GM12878 (cell line): ENCODE measurements at regions not wholly inside any gene's neighbourhood (a gene's known extent, or its start where the extent isn't known, plus 50 kb on each side); places are given as distances from the start of the nearest gene placed in this dataset.

Experiments
- ATAC-seq: fragments of 200-7000 bp; cut with Tn5 transposase; 3 replicates; pipeline ENCODE4 v1.9.1; 2020; ENCODE audit warnings: mild to moderate bottlenecking, moderate library complexity
- BruUV-seq: library from RNA; stranded (reverse); fragments of 400-500 nt; replicated peaks from 2 replicates; lab custom pipeline; 2021; lab: Mats Ljungman, UMichigan
- CTCF ChIA-PET: fragments of 300-600 bp; sonication (Branson Sonifier 250); formaldehyde crosslinking; extraction: SDS; loops from one replicate; lab custom pipeline; 2021; ENCODE audit warnings: inconsistent platforms; lab: Yijun Ruan, JAX
- POLR2A ChIA-PET: fragments of 350-600 bp; formaldehyde crosslinking; extraction: SDS; loops from one replicate; lab custom pipeline; 2021; ENCODE audit warnings: inconsistent platforms; lab: Charles Lee
- RAD21 ChIA-PET: fragments of 300-600 bp; sonication (Branson Sonifier 250); formaldehyde crosslinking; loops from one replicate; lab custom pipeline; 2023; ENCODE audit warnings: antibody characterized with exemption; ENCODE audit not compliant: unreplicated experiment; lab: Charles Lee
- SMC1A ChIA-PET: fragments of 300-600 bp; sonication (Branson Sonifier 250); formaldehyde crosslinking; loops from one replicate; lab custom pipeline; 2023; ENCODE audit not compliant: unreplicated experiment, uncharacterized antibody; lab: Charles Lee
- DNase-seq: peaks from one replicate; pipeline ENCODE4 v3.0.0-alpha.2; 2011; ENCODE audit warnings: low read depth, low spot score
- FAIRE-seq: peaks from 3 replicates; lab custom pipeline; 2011; peaks lifted over from hg19 to GRCh38; lab: Jason Lieb, UNC
- H2AFZ ChIP-seq: 2 replicates; pipeline ENCODE4 v1.6.0; 2011; ENCODE audit warnings: low read depth, low read length, control low read depth; ENCODE audit not compliant: control insufficient read depth
- H3K27ac ChIP-seq: 2 replicates; pipeline ENCODE4 v1.5.1; 2011; ENCODE audit warnings: control low read depth; ENCODE audit not compliant: control insufficient read depth, insufficient read depth
- H3K27me3 ChIP-seq, 2 experiments: replicated peaks in 1 of 2; 2 replicates each; pipeline versions ENCODE4 v1.6.0 to v1.6.1; 2011; ENCODE audit warnings: low read length in 1 of 2; ENCODE audit not compliant: control insufficient read depth in 2 of 2, insufficient read depth in 2 of 2
- H3K36me3 ChIP-seq, 2 experiments: 2 replicates each; pipeline ENCODE4 v1.5.1; 2011; ENCODE audit warnings: low read length in 1 of 2; ENCODE audit not compliant: control insufficient read depth in 2 of 2, insufficient read depth in 2 of 2
- H3K4me1 ChIP-seq: 2 replicates; pipeline ENCODE4 v1.6.1; 2011; ENCODE audit warnings: mild to moderate bottlenecking, low read length, moderate library complexity, mixed read lengths; ENCODE audit not compliant: control insufficient read depth, insufficient read depth
- H3K4me2 ChIP-seq: 2 replicates; pipeline ENCODE4 v1.6.0; 2011; ENCODE audit warnings: control low read depth; ENCODE audit not compliant: control insufficient read depth, insufficient read depth
- H3K4me3 ChIP-seq: fragments of 200-600 bp; sonication (generic); 2 replicates; pipeline ENCODE4 v1.5.1; 2016
- H3K79me2 ChIP-seq: 2 replicates; pipeline ENCODE4 v1.6.0; 2011; ENCODE audit warnings: low read length; ENCODE audit not compliant: control insufficient read depth, insufficient read depth
- H3K9ac ChIP-seq: 2 replicates; pipeline ENCODE4 v1.8.0; 2011; ENCODE audit warnings: low read length, control low read depth, mixed read lengths; ENCODE audit not compliant: control insufficient read depth, insufficient read depth
- H3K9me3 ChIP-seq: replicated peaks from 3 replicates; pipeline ENCODE4 v1.5.1; 2011; ENCODE audit warnings: mild to moderate bottlenecking, low read length; ENCODE audit not compliant: control insufficient read depth, insufficient read depth
- H4K20me1 ChIP-seq: 2 replicates; pipeline ENCODE4 v1.6.0; 2011; ENCODE audit not compliant: control insufficient read depth, insufficient read depth
- BACH1 ChIP-seq: fragments of 450-650 bp; IDR thresholded peaks from 2 replicates; pipeline ENCODE4 v1.6.1; 2017; ENCODE audit warnings: mild to moderate bottlenecking, borderline replicate concordance
- CREB1 ChIP-seq: IDR thresholded peaks from 2 replicates; pipeline ENCODE4 v1.6.1; 2012; ENCODE audit warnings: low read depth, mild to moderate bottlenecking, inconsistent platforms
- EZH2 ChIP-seq: IDR thresholded peaks from 2 replicates; pipeline ENCODE4 v1.6.1; 2012; ENCODE audit warnings: low read depth, mild to moderate bottlenecking, control low read depth, inconsistent platforms, low read length, borderline replicate concordance; ENCODE audit not compliant: control insufficient read depth
- HDAC6 ChIP-seq: fragments of 200-600 bp; sonication (generic); IDR thresholded peaks from one replicate; pipeline ENCODE4 v1.8.0; 2017; ENCODE audit warnings: antibody characterized with exemption; ENCODE audit not compliant: unreplicated experiment
- JUNB ChIP-seq: IDR thresholded peaks from 2 replicates; pipeline ENCODE4 v1.6.1; 2016; ENCODE audit warnings: antibody characterized with exemption, mild to moderate bottlenecking
- NR2C1 ChIP-seq: fragments of 450-650 bp; IDR thresholded peaks from 2 replicates; pipeline ENCODE4 v1.6.1; 2017; ENCODE audit warnings: antibody characterized with exemption, mild to moderate bottlenecking, moderate library complexity
- SUZ12 ChIP-seq: fragments of 200-600 bp; sonication (generic); IDR thresholded peaks from one replicate; pipeline ENCODE4 v1.6.1; 2018; ENCODE audit warnings: antibody characterized with exemption, mild to moderate bottlenecking; ENCODE audit not compliant: unreplicated experiment
- ZBTB11 ChIP-seq: fragments of 450-650 bp; formaldehyde crosslinking; IDR thresholded peaks from 2 replicates; pipeline ENCODE4 v1.5.0; 2022; ENCODE audit warnings: mild to moderate bottlenecking, missing genetic modification characterization
- WGBS: methylation state at CpG from one replicate; pipeline ENCODE4 v1.1.6; 2016; ENCODE audit warnings: low lambda C conversion rate; ENCODE audit not compliant: insufficient replicate concordance, insufficient coverage; ENCODE audit errors: missing lambda C conversion rate; 5-methylcytosine and 5-hydroxymethylcytosine counted together
- in situ Hi-C: fragments of 300-500 bp; cut with MboI; formaldehyde crosslinking; loops from 9 replicates; pipeline ENCODE4 v1.14.3; 2018; ENCODE audit warnings: mixed read lengths
- intact Hi-C: fragments of 100-400 bp; cut with micrococcal nuclease; formaldehyde crosslinking; loops from one replicate; pipeline ENCODE4 v1.14.2; 2022; ENCODE audit not compliant: unreplicated experiment
- TF ChIP-seq, protein P1 (sequence below): fragments of 150-350 bp; IDR thresholded peaks from 2 replicates; pipeline ENCODE4 v1.6.1; 2016; ENCODE audit warnings: low read depth, low read length
- TF ChIP-seq, protein P2 (sequence below): IDR thresholded peaks from 2 replicates; pipeline ENCODE4 v1.6.1; 2012; ENCODE audit warnings: low read depth, low read length, improper control_type of control experiment

- TF ChIP-seq, protein P1, sequence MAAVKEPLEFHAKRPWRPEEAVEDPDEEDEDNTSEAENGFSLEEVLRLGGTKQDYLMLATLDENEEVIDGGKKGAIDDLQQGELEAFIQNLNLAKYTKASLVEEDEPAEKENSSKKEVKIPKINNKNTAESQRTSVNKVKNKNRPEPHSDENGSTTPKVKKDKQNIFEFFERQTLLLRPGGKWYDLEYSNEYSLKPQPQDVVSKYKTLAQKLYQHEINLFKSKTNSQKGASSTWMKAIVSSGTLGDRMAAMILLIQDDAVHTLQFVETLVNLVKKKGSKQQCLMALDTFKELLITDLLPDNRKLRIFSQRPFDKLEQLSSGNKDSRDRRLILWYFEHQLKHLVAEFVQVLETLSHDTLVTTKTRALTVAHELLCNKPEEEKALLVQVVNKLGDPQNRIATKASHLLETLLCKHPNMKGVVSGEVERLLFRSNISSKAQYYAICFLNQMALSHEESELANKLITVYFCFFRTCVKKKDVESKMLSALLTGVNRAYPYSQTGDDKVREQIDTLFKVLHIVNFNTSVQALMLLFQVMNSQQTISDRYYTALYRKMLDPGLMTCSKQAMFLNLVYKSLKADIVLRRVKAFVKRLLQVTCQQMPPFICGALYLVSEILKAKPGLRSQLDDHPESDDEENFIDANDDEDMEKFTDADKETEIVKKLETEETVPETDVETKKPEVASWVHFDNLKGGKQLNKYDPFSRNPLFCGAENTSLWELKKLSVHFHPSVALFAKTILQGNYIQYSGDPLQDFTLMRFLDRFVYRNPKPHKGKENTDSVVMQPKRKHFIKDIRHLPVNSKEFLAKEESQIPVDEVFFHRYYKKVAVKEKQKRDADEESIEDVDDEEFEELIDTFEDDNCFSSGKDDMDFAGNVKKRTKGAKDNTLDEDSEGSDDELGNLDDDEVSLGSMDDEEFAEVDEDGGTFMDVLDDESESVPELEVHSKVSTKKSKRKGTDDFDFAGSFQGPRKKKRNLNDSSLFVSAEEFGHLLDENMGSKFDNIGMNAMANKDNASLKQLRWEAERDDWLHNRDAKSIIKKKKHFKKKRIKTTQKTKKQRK = no peak
- TF ChIP-seq SUZ12 = no peak
- TF ChIP-seq HDAC6 = no peak
- no peak for TF ChIP-seq BACH1
- no peak for TF ChIP-seq EZH2
Observed at GRCh38 chr20:54320148-54320607, 112.3 kb downstream of the PFDN4 start (continued).

GRCh38 chr20:54321352-54322087 lies 113.6 kb downstream of the PFDN4 start:
- CTCF ChIA-PET = no interaction called here
- no peak overlapping the region for H3K27ac ChIP-seq
- POLR2A ChIA-PET = no interaction called here
- no peaks in the 10 kb centered on the region for H4K20me1 ChIP-seq
- DNase-seq (no peak), ATAC-seq (no peak), FAIRE-seq (no peak)
- no peaks in the 10 kb centered on the region; a peak in 2 of 4 replicates for H3K27me3 ChIP-seq
- intact Hi-C loops (no loop called here), in situ Hi-C loops (no loop called here)
- RAD21 ChIA-PET = no interaction called here
- no peaks in the 10 kb centered on the region for H3K9me3 ChIP-seq
- BruUV-seq = no TSS peak
- no peak overlapping the region for H3K4me3 ChIP-seq
- no peak overlapping the region for H2AFZ ChIP-seq
- TF ChIP-seq, protein P2, sequence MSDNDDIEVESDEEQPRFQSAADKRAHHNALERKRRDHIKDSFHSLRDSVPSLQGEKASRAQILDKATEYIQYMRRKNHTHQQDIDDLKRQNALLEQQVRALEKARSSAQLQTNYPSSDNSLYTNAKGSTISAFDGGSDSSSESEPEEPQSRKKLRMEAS = no peak
- TF ChIP-seq CREB1 (no peak), NR2C1 (no peak), ZBTB11 (no peak), JUNB (no peak)
- no peak overlapping the region for H3K4me2 ChIP-seq
- H3K9ac ChIP-seq = no peak overlapping the region
- H3K79me2 ChIP-seq = no peaks in the 10 kb centered on the region
- H3K4me1 ChIP-seq = no peaks in the 10 kb centered on the region
- WGBS = 2% methylated on average over 3 of the region's 3 CpGs
- H3K36me3 ChIP-seq = no peaks in the 10 kb centered on the region
- SMC1A ChIA-PET = no interaction called here
